RPMI7951 (cell line): ENCODE measurements at regions not wholly inside any gene's neighbourhood (a gene's known extent, or its start where the extent isn't known, plus 50 kb on each side); places are given as distances from the start of the nearest gene placed in this dataset.
"Not testable (repeated sequence)": the region's sequence is repeated elsewhere in the genome, so short reads cannot be mapped to it uniquely, and the experiment has no call there.

Experiments
- DNase-seq: peaks from one replicate; pipeline ENCODE4 v3.0.0-alpha.2; 2012; ENCODE audit warnings: low read depth

DNA sequence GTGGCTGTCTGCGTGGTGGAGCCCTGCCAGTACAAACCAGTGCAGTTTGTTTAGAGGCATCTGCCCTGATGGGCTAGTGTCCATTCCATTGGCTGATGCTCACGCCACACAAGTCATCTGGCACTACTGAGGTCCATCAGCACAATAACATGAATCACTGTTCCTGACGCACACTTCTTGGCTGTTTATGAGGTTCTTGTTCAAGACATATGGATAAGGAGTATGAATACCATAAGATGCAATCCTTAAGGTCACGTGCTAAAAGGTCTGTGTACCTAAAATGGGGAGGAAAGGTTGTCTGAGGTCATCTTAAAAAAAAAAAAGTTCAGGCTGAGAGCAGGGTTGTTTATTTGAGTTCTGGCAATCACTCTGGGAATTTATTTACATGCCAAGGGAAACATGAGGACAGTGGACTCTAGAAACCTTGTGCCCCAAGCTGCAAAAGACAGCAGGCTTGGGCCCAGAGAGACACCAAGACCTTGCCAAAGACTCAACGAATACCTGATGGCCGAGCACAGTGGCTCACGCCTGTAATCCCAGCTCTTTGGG lies 54.1 kb upstream of the SHLD1 start:
- peak; percentile 71 for DNase-seq

DNA sequence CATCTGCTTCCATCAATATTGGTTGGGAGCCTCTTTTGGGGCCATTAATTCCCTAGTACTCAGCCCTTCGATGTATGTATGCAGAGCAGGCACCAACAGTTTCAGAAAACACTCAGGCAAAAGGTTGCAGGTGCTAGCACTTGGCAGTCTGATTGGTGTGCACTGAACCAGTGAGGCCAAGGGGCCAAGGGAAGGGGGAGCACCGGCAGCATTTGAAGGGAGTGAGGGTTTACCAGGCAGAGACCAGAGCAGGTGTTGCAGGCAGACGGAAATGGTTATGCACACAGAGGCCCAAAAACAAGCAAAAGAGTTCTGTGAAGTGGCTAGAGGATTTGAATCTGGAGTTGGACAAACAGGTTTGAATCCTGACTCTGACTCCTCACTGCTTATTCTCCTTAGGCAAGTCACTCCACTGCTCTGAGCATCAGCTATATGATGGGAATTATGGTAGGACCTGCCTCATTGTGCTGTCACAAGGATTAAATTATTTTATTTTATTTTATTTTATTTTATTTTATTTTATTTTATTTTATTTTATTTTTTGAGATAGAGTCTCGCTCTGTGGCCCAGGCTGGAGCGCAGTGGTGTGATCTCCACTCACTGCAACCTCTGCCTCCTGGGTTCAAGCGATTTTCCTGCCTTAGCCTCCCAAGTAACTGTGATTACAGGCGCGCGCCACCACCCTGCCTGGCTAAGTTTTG lies 58.1 kb upstream of the SHLD1 start:
- no peak for DNase-seq

DNA sequence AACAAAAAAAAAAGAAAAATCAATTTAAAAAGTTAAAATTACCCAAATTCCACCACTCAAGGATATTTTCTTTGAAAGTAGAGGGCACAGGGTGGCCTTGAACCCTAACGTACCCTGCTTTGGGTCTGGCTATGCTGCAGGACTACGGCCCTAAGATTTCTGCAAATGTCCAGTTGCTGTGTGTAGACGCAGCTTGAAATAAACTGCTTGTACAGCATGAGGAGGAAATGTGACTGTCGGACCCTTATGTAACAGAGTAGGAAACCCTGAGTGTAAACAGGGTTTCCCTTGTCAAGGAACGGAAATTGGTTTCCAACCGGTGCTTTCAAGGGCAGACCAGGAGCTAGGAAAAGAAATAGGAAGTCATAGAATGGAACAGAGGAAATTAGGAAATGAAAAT lies 60.7 kb upstream of the SHLD1 start:
- DNase-seq = no peak

DNA sequence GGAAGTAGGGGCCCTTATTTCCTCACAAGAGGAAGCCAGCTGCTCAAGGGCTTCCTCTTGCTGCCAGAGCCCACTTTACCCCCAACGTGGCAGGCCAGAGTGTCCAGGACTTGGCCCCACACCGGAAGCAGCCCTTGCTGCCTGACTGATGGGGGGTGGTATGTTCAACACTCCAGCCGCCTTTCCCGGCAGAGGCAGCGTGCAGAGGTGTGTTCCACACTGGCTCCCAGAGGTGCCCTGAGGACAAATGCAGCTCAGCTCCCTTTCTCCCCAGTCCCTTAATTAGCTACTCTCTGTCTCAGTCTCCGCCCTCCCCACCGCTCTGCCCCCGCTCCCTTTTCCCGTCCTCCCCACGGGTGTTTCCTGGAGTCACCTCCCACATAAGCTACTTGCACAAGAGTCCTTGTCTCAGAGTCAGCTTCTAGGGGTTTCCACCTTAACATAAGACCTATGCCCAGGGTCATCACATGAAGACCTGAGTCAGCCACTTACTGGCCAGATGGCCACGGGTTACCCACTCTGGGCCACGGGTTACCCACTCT lies 61.7 kb upstream of the SHLD1 start:
- DNase-seq = no peak

DNA sequence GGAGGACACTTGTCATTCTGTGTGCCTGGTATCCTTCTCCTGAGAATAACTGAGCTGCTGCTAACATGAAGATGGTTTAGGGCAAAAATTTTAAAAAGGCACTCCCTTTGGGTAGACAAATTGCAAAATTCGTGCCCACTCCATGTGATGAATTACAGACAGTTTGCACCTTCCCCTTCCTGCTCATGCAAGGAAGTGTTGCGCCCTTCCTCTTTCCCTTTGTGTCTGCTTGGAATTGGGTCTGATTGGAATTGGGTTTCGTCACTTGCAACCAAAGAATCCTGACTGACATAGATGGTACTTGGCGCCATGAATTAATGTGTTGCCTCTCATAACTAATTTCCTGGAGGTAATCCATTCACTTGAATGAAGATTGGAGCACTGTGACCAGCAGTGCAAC lies 62.3 kb upstream of the SHLD1 start:
- DNase-seq = no peak

DNA sequence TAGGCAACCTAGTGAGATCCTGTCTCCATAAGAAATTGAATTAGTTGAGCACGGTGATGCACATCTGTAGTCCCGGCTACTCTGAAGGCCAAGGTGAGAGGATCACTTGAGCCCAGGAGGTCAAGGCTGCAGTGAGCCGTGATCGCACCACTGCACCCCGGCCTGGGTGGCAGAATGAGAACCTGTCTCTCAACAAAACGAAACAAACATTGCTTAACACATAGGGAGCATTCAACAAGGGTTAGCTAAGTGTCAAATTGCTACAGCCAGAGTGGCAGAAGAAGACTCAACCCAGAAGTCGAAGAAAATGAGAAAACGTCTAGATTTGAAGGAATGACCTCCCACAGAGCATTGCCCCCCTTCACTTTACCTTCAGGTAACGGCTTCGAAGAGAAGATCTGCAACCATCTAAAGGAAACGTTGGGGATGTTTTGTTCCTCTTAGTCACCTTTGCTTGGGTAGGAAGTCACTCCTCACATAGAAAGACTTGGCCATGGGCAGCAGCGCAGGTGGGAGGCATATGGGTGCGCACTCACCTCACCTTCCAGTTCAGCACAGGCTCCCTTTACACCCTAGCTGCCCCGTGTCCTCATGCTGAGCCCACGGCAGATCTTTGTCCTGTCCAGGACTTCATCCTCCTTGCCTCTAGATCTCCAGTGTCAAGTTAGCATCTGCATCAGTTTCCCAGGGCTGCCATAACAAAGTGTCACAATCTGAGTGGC lies 63.7 kb upstream of the SHLD1 start:
- DNase-seq = no peak

DNA sequence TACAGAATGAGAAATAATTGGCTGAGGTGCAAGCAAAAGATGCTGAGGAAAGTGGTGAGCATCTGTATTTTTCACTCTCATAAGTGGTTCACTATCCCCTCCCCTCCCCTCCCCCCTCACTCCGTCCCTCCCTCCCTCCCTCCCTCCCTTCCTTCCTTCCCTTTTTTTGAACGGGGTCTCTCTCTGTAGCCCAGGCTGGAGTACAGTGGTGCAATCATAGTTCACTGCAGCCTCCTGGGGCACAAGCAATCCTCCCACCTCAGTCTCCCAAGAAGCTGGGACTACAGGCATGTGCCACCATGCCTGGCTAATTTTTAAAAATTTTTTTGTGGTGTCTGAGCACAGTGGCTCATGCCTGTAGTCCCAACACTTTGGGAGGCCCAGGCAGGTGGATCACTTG lies 67.6 kb upstream of the SHLD1 start:
- DNase-seq = not testable (repeated sequence)

DNA sequence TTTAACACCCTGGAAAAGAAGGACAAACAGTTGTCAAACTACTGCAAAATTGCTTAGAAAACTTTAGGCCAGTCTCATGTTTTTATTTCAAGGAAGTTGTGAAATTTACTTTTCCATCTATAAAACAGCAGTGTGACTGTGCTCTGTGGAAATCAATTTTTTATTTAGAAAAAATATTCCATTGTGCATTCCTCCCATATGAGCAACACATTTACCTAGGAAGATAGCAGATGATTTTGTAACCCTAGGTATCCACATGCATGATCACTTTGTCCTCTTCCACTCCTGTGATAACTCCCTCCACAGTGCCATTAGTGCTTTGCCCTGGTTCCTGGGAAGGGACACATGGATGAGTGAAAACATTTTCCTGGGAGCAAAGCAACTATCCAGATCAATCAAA lies 69.4 kb upstream of the GPCPD1 start:
- DNase-seq = no peak

DNA sequence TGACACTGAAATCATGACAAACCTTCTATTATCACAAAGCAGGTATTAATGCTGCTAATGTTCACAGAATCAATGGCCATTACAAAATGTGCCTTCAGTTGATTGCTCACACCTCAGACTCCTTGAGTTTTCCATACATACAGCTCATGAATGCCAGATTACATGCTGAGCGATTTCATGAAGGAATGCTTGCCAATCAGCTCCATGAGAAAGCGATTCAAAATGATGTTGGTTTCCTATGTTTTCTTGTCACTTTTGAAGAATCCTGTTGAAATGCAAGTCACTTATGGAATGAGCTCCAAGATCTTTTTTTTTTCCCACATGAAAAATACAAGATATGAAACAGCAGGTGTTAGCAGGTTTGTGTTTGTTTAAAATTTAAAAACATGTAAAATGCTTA lies 68.0 kb upstream of the GPCPD1 start:
- no peak for DNase-seq

DNA sequence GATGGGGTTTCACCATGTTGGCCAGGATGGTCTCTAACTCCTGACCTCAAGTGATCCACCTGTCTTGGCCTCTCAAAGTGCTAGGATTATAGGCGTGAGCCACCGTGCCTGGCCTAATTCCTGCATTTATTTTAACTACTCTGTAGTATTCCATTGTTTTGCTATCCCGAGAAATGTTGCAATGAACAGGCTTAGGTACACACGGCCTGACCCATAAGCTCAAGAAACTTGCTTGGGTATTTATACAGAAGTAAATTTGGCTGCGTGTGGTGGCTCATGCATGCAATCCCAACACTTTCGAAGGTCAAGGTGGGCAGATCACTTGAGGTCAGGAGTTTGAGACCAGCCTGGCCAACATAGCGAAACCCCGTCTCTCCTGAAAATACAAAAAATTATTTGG lies 67.1 kb upstream of the GPCPD1 start:
- DNase-seq = not testable (repeated sequence)

DNA sequence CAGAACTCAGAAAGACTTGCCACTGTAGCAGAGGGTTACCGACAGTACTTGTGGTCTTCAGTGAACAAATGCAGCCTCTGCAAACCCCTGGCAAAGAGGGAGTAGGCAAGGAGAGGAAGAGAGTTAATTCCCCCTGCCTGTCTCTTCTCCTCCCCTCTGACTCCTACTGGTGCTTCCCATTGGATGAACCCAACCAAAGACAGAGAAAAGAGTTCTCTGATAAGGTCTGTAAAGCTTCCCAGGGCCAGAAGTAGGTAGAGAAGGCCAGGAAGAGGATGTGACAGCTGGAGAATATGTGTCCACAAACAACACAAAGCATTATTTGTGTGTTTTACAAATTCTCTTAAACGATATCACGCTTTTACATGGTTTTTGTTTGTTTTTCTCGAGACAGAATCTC lies 66.6 kb upstream of the GPCPD1 start:
- no peak for DNase-seq

DNA sequence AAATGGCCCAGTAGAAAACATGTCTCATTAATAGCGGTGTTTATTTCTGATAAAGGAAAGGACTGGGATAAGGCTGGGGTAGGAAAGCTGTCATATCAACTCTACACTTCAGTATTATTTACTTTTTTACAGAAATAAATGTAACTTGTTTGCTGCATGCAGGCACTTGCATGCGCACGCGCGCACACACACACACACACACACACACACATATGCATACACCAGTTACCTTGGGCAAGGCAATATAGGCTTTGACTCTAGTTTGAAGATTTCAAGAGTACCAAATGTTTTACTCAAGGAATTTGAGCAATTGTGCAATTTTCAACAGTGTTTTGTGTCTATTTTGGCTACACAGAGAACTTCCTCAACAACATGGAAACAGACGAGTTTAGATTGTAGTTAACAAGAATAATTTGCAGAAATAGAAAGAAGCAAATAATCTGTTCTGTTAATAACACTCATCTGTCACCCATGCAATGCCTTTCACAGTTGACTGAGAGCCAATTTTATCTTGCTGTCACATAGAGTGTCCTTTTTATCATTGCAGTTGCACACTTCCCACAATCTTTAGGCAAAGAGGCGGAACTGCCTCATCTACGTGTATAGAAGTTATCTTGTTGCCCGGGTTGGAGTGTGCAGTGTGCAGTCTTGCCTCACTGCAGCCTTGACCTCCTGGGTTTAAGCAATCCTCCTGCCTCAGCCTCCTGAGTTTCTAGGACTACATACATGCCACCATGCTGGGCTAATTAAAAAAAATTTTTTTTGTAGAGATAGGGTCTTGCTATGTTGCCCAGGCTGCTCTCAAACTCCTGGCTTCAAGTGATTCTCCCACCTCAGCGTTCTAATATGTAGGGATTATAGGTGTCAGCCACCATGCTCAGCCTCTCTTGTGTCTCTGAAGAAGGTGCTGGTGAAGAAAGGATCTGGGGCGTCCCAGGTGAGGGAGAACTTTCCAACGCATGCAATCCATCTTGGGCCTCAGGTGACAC lies 64.6 kb upstream of the GPCPD1 start:
- no peak for DNase-seq

DNA sequence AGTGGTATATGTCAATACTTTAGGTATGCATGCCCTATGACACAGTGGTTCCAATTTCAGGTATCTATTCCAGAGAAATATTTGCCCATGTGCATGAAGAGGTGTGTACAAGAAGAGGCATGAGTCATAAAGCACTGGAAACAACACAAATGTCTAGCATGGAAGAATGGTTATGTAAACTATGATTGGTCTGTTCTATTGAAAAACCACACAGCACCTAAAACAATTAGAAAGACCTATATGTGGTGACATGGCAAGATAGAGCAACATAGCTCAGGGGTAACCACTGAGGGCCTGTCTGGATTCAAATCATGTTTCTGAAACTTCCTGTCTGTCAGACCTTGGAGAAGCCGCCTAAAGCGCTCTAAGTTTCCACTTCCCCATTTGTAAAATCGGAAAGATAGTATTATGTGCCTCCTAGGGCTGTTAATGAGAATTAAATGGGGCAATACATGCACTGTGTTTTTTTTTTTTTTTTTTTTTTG lies 63.4 kb upstream of the GPCPD1 start:
- DNase-seq = peak; percentile 41

DNA sequence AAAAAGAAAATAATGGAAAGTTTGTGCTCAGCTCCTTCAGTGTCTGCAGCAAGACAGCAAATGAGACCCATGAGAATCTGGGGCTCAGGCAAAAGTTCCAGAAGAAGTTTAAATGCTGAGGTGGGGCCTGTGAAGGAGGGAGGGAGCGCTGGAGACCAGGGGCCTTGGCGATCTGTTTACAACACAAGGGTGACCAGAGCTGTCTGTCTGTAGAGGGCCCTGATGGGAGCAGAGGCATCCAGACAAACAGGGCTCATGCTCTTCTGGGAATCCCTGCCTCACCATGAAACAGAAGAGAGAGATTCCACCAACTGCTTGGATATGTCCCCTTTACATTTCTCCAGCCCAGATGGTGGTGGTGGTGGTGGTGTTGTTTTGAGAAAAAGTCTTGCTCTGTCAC lies 60.1 kb upstream of the GPCPD1 start:
- no peak for DNase-seq

DNA sequence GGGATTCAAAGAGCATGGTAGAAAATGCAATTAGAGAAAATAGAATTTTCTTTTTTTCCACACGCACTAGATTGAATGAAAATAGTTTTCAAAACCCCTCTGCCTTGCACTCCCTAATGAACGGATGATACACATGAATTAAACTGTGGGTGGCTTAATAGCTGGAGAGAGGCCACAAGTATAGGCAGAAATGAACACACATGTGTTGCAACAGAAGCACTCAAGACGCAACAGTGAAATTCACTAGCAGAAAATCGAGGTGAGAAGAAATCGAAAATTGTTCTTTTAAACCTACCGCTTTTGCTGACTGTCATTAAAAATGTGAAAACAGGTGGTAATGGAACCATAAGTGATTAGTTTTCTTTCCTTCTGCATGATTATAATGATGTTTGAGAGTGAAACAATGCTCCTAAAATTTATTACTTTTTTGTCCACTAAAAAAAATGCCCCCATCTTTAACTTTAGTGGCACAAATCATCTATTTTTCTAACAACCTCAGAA lies 59.3 kb upstream of the GPCPD1 start:
- no peak for DNase-seq

DNA sequence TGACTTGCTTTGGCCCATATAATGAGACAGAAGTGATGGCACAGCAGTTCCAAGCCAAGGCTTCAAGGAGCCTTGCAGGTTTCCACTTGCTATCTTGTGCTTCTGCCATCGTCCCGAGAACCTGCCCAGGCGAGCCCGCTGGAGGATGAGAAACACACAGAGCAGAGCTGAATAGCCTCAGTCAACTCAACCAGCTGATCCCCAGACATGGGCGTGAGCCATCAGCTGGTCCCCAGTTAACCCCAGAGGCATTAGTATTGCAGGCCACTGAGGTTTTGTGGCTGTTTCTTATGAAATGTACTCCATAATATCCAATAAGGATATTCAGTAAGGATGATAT lies 57.7 kb upstream of the GPCPD1 start:
- DNase-seq = no peak

DNA sequence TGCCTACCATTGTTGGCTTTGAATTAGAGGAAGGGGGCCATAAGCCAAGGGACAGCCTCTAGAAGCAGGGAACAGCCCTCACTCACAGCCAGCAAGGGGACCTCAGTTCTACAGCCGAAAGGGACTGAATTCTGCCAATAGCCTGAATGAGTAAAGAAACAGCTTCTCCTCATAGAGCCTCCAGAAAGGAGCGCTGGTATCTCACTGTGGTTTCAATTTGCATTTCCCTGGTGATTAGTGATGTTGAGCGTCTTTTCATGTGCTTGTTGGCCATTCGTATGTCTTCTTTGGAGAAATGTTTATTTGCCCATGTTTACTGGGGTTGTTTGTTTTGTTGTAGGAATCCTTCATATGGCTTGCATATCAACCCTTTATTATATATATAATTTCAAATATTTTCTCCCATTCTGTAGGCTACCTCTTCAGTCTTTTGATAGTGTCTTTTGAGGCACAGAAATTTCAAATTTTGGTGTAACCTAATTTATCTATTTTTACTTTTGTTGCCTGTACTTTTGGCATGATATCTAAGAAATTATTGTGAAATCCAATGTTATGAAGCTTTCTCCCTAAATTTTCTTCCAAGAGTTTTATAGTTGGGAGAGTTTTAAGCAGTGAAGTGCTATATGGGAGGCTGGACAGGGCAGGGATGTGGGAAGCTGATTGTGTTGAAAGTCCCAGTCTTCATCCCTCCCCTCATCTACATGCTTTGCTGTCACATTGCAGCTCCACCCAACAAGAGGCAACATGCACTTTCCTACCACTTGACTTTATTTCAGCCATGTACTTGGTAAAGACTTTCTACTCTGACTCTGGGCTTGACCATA lies 57.1 kb upstream of the GPCPD1 start:
- no peak for DNase-seq

DNA sequence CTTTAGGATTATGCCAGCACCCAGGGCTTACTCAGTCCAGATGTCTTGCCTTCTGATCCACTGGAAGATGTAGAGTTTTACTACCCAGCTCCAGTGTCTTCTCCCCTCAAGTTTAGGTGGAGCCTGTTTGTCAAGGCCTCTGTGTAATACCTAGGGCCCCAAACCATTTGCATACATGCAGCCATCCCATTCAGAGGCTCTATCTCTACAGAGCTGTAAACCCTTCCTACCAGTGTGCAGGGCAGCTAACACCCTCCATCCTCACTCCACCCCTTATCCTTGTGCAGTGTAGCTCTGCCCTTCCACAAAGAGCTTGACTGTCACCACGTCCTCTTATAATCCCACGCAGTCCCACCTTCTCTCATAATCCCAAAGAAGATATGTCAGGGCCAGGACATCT lies 54.6 kb upstream of the GPCPD1 start:
- DNase-seq = no peak

DNA sequence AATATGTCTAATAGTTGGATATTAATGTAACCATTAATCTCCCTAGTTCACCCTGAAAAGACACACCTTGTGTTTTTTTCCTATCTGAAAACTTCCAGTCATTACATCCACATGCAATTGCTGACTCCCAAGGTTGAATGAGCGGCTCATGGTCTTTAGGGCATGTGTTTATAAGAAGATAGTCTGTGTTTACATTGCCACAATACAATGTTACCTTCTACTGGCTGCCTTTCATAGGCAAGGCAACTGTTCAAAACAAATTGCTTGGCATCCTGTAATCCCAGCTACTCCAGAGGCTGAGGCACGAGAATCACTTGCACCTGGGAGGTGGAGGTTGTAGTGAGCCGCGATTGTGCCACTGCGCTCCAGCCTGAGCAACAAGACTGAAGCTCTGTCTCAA lies 52.6 kb upstream of the GPCPD1 start:
- DNase-seq = no peak

DNA sequence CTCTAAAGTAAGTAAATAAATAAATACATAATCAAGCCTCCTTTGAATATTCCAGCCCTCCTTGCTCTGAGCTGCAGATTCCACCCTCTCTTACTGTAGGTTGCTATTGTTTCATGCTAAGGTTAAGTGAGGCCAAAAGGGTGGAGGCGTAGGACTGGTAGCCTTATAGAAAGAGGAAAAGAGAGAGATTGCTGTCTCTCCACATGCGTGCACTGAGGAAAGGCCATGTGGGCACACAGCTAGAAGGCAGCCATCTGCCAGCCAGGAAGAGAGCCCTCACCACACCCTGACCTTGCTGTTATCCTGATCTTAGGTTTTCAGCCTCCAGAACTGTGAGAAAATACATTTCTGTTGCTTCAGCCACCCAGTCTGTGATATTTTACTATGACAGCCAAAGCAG lies 52.0 kb upstream of the GPCPD1 start:
- no peak for DNase-seq

DNA sequence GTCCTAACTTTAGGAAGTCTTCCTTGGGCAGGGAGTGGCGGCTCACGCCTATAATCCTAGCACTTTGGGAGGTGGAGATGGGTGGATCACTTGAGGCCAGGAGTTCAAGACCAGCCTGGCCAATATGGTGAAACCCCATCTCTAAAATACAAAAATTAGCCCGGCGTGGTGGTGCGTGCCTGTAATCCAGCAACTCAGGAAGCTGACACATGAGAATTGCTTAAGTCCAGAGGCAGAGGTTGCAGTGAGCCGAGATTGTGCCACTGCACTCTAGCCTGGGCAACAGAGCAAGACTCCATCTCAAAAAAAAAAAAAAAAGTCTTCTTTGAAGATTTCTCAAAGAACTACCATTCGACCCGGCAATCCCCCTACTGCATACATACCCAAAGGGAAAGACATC lies 50.0 kb upstream of the GPCPD1 start:
- DNase-seq = not testable (repeated sequence)
